GM21423 (cell line): ENCODE measurements at regions not wholly inside any gene's neighbourhood (a gene's known extent, or its start where the extent isn't known, plus 50 kb on each side); places are given as distances from the start of the nearest gene placed in this dataset.

ENCODE experiments used
- ATAC-seq: cut with Tn5 transposase; IDR thresholded peaks from one replicate; pipeline ENCODE4 v1.9.1; 2021; ENCODE audit warnings: mild to moderate bottlenecking, moderate library complexity; ENCODE audit not compliant: unreplicated experiment

DNA sequence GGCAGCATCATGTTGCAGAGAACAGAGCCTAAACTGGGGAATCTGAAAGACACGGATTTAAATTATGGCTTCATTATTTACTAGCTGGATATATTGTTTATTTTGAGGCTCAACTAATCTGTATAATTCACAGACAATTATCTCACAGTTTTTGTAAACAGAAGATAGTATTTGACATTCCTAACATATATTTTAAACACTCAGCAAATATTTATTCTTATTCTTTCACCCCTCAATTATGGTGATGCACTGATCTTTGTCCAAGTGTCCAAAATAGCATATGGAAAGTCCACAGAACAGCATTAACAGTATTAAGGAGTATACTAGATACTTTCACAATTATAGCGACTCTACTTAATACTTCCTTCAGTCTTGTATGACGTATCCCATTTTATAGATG lies 257.0 kb downstream of the ADGRG6 start:
- ATAC-seq = no peak

DNA sequence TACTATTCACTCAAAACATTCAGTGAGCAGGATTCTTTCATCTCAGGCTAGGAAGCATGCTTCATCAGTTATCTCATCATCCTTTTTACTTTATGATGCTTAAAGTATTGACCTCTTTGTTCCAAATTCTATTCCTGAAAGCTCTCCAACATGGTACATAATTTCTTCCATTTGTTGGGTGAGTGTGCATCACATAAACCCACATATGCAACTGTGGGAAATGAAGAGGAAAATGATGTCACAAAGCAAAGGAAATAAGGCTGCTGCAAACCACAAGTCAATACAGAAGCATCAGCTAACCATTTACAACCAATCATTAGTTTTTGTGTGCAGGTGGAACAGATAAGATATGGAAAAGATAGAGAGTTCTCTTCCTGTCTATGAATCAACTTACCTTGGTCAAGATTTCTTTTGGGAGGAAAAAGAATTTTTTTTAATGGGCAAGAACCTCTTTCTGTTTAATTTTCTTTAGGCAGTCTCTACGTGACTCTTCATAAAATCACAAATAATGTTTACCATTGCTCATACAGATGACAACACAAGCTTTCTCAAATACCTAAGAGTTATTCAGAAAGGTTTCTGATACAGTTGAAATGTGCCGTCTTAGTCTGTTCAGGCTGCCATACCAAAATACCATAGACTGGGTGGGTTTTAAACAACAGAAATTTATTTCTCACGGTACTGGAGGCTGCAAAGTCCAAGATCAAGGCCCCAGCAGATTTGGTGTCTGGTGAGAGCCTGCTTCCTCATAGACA lies 259.9 kb downstream of the ADGRG6 start:
- ATAC-seq = no peak

DNA sequence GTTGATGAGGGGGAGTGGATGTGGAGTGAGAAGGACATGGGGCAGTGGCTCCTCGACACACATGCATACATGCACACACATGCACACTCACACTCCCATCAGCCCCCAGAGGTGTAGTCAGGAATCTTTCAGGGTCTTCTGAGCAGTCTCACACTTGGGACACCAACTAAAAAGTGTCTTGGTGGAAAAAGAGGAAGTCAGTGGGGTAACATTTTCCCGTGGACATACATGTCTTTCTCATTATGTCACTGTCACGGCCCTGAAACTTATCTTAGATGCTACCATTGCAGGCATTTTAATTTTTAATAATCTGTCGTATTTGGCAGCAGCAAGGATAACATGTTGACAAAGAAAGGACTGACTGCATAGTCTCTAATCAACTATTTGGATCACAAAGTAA lies 261.1 kb downstream of the ADGRG6 start:
- ATAC-seq = no peak

DNA sequence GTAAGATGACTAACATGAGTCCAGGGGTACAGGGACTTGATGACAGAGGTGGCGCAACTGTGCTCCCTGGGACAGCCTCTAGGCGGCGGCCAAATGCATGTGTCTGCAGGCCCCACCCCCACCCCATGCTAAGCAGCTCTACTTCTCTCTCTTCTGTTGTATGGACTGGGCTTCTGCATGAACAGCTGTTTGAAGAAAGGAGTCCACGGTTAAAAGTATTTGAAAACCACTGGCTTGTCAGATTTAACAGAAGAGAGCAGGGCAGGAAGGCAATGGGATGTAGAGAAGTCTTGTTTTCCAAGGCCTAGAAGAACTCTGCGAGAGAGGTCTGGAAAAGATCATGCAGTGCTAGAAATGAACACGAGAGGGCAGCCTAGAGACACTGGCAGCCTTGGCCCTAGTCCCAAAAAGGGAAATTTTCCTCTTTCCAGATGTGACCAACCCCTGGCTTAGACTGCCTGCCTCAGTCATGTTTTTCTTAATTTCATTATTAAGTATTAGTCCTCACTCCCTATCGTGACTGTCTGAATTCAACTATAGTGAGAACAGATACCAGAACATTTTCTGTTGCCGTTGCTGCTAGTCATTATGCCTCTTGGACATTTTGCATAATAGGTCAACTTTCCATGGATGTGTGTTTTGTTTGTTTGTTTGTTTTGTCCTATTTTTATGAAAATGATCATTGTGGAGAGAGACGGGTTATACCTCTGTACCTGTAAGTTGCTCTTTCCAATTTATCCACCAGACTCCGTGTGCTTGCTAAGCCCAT lies 265.0 kb downstream of the ADGRG6 start:
- peak; percentile 66 for ATAC-seq

DNA sequence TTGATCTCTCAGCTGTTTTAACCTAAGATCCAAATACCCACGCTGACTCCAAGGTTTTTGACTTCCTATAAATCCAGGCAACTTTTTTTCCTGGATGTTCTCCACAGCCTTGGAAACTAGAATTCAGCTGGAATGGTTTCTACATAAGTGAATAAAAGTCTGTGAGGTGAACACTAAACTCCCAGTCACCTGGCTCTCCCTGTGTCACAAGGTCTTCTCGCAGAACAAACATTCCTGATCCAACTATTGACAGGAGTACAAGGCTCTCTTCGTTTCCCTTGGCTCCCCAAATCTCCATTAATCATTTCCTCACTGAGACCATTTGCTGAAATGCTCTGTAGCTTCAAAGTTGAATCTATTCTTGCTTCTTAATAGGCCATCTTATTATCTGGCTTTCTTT lies 265.7 kb downstream of the ADGRG6 start:
- no peak for ATAC-seq

DNA sequence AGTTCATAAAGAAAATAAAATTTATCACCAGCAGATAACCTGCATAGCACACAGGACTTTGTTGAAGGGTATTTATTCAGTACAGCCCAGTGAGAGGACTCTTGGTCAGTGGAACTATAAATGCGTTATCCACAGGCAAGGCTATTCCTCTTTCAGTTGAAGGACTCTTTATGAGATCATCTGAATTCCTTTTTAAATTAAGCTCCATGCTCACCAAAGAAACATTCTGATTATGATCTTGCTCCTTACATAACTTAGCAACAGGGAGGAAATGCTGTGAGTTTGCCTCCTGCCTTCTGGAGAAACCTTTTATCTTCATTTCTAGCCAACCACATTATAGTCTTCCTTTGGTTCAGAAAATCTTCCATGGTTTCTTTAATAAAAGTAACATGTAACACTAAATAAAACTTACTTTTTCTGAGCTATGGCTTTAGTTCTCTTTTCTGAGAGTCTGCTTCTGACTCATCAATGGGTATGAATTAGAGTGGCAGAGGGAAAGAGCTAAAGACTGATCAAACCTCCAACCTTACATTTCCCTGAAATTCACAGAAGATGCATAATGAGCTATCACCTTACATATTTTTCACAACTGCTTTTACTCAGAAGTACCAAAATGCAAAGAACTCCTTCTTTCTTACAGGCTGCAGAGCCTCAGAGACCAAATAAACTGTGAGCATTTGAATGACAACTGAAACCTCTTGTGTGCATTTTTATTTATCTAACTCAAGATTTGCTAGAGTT lies 267.2 kb downstream of the ADGRG6 start:
- ATAC-seq = no peak

DNA sequence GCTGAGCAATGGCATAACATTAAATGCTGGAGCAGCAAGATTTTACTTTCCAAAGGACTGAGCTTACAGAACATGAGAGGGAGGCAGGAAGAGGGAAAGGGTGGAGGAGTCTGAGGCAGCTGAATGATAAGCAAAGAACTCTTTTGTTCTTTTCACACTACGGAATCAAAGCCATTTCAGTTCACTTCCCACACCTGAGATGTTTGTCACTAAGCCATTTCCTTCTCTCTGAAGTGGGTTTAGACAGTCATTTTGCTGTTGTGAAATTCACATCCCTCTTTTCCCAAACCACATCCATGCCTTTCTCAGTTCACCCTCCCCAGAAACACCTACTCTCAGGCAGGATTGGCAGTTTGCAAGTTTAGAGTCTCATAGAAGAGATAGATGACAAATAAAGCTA lies 267.9 kb downstream of the ADGRG6 start:
- no peak for ATAC-seq

DNA sequence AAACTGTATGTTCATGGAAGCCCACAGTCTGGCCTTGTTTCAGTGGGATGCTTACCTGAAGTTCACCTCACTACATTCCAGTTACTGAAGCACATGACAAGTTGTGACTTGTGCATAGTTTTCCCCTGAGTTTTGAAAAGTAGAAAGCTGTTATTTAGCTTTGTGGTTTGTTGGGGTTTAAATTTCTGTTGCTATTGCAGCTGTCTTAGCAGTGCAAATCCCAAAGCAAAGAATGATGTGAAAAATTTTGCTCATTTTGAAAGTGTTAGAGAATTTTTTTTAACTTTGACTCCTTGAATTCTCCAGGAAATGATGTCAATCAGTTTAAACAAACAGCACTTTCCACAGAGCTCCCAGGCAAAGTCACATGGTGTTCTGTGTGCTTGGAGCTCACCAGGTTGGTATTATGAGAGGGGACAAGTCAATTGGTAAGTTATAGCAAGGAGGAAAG lies 268.4 kb downstream of the ADGRG6 start:
- ATAC-seq = no peak

DNA sequence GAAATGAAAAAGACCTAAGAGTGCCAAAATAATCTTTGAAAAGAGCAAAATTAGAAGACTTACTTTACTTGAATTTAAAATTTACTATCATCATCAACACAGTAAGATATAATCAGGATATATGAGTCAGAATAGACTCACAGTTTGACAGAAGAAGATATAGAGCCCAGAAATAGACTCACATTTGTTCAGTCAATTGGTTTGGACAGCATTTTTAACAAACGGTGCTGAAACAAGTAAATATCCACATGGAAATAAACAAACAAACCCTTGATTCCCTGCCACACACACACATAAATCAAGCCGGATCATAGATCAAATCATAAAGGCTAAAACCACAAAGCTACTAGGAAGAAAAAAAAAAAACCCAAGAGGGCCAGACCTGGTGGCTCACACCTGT lies 291.1 kb downstream of the ADGRG6 start:
- no peak for ATAC-seq

DNA sequence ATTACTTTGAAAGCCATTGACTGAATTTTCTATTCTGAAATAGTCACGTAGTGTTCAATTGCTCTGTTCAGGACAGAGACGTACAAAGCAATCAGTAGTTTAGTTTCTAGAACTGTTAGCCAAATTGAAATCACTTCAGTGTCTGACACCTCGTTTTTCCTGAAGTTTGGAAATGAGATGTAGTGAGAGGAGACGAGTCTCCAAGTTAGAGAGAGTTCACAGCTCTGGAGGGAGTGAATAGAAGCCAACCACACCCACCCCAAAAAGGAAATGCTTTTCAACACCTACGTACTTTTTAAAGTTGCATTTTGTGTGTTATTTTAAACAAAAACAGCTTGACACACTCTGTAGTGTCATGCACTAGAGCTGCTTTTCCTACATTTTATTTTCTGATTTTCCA lies 296.0 kb downstream of the ADGRG6 start:
- ATAC-seq = no peak

DNA sequence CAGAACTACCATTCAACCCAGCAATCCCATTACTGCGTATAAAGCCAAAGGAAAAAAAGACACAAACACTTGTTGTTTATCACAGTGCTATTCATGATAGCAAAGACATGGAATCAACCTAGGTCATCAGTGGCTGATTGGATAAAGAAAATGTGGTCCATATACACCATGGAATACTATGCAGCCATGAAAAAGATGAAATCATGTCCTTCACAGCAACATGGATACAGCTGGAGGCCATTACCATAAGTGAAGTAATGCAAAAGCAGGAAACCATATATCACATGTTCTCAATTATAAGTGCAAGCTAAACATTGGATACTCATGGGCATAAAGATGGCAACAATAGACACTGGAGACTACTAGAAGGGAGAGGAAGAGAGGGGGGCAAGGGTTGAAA lies 299.6 kb downstream of the ADGRG6 start:
- no peak for ATAC-seq

DNA sequence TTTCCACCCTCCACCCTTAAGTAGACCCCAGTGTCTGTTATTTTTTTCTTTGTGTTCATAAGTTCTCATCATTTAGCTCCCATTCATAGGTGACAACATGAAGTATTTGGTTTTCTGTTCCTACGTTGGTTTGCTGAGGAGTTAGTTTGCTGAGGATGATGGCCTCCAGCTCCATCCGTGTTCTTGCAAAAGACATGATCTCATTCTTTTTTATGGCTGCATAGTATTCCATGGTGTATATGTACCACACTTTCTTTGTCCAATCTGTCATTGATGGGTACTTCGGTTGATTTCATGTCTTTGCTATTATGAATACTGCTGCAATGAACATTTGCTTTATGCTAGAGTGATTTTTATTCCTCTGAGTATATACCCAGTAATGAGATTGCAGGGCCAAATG lies 301.2 kb downstream of the ADGRG6 start:
- ATAC-seq = no peak

DNA sequence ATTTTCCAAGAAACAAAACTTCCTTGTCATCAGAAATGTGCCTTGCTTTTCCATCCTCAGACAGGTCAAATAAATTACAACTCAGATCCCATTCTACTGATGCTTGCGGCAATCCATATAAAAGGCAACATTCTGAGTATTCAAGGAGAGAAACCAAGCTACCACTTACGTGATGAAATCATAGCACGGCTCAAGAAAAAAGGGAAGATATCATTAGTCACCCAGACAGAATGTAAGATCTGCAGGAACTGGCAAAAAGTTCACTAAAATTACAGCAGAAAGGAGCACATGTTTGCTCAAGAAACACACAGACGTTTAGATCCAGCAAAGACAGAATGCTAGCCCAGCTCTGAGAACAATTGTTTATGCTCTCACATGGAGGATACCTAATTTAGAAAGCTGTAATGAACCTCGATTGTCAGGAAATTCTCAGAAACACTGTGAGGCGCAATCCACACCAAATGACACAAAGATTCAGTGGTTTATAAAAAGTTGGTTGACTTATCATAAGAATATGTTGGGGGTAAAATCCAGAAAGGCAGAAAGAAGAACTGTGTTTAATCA lies 304.2 kb downstream of the ADGRG6 start:
- ATAC-seq = no peak

DNA sequence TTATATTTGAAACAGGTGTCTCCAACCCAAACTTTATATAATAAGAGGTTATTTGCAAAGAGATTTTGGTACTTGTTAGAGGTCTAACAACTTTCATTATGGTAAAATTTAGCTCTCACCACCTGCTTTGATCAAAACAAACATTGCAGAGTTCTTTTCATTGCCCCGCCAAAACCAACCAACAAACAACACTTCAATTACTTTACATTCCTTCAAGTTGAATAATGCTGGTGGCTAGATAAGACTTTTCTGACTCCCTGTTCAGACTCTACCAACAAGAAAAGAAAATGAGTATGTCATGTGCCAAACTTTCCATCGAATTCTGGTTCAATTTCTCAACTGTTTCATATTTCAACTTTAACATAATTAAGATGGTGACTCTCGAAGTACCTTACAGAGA lies 311.1 kb downstream of the ADGRG6 start:
- ATAC-seq = no peak

DNA sequence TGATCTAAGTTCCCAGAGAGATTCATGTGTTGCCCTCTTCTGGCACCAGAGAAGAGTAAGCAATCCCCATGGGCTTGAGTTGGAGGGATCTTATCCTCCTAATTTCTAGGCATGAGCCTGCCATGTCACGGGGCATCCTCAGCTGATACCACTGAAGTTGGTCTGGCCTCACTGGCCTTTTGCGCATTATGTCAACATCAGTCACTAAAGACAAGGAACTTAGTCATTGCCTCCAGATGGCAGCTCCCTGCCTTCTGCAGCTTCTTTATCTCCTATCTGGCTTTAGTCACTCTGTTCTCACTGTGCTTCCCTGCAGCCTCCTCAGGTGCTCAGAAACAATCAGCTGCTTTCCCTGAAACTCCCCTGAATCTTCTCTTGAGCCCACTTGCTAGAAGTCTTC lies 312.2 kb downstream of the ADGRG6 start:
- ATAC-seq = no peak

DNA sequence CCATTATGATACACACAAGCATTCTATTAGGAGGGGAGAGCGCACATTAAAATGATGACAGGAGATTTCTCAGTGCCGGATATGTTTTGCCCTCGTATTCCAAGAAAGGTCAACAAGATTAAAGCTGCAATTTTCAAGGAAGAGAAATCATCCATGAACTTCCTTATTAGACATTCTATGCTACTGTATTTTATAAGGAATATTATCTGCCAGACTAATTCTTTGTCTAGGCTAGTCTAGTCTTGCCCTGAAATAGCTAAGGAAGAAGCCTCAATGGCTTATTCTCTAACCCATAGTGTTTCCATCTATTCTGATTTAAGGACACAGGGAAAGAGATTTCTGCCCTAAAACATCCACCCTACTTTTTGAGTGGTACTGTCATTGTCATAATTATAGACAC lies 315.4 kb downstream of the ADGRG6 start:
- no peak for ATAC-seq

DNA sequence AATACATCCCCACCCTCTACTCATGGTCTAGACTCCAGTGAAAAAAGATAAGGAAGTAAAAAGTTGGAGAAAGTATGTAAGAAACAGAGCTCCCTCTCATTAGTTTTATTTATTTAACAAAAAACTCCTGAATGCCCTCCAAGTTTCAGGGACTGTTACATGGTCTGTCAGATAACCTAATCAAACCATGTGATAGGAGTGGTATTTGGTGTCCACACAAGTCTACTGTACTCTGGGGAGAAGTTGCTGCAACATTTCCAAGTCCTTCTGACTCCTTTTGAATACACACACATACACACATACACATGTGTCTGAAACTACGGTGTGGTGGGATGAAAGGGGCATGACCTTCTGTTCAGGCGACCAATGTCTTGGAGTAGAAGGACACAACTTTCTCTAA lies 320.0 kb downstream of the ADGRG6 start:
- ATAC-seq = no peak

DNA sequence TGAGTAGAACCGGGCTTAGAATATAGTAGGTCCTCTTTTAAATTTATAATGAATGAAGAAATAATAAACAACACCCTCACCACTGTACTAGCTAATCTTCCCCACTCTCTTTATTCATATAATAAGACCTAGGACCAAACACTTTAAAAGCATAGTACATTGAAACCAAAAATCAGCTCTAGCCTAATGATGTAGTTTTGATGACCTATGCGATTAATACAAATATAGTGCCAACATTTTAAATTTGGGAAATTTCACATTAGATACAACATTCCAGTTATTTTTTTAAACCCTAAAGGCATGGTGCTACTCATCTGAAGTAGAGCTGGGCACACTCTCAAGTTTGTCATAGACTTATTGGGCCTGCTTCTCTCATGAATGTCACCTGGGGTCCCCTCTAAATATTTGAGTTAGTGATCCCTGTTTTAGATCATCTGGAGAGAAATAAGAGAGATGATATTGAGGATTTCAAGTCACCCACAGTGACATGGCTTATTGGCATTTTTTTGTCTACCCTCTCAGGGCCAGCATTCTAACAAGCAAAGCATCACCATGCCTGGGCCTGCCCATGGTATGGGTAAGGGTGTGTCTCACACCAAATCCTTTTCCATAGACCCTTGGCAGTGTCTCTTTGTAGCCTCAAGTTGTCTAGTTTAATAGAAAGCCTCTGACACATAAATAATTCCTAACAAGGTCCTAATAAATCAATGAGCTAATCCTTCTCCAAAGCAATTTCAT lies 319.8 kb downstream of the HIVEP2 start:
- ATAC-seq = no peak

DNA sequence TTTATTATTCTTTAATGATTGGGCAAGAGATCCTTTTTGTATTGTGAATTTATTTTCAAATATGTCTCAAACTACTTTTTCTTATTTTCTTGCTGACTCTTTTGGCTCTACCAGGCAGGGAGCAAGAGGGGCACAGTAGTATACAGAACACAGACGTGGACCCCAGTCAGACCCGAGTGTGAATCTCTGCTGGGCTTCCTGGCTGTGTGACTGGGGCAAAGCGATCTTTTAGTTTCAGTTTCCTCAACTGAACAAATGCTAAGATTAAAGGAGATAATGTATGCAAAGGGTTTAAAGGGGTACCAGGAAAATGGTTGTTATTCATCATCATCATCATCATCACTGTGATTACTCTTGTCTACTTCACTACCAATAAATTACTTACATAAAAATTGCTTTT lies 317.5 kb downstream of the HIVEP2 start:
- no peak for ATAC-seq

DNA sequence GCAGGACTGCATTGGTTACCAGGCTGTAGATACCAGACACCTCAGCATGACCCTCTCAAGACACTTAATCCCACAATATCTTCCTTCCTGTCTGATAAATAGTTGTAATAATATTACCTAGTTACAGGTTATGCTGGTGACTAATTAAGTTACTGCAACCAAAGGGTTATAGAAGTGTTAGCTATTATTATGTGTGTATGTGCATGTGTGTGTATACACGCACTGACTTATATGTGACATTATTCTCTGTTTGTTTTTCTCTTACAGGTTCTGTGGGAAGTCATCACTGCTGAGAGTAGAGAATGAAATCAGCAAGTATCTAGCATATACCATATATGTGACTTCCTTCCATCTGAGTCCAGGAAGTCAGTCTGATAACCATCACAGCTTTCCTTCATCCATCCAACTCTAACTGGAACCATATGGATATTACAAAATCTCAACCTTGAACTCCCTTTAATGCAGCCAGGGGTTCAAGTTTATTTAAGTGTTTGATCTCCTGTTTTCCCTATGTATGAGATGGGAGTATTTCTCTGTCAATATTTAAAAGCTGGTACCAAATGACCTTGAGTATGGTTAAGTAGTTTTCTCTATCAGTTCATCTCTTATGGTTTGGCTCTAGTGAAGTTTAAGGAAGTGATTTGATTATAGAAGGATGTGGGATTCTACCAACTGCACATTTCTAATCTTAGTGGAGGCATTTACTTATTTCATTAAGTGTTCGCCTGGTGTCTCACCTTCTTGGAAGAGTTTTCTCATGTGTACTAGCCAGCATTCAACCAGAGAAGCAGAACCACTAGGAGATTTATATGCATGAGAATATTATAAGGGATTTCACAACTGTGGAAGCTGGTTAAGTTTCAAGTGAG lies 313.2 kb downstream of the HIVEP2 start:
- ATAC-seq = no peak
